Esophagus muscularis mucosa (tissue), 4 donors: ENCODE measurements at regions not wholly inside any gene's neighbourhood (a gene's known extent, or its start where the extent isn't known, plus 50 kb on each side); places are given as distances from the start of the nearest gene placed in this dataset.

Experiments
- DNase-seq: peaks from one replicate; pipeline ENCODE4 v3.0.0-alpha.2; 2017; ENCODE audit errors: extremely low spot score
- H3K27ac ChIP-seq, 4 donors: fragments of 200-600 bp; sonication (generic); replicated peaks in 1 of 4; 1 replicate in 3 of 4; 2 replicates in 1 of 4; pipeline ENCODE4 v1.5.1; 2016 to 2019; ENCODE audit warnings: mild to moderate bottlenecking in 1 of 4
- H3K27me3 ChIP-seq, 4 donors: fragments of 200-600 bp; sonication (generic); one replicate each; pipeline versions ENCODE4 v1.5.1 to v1.6.0; 2016 to 2019
- H3K36me3 ChIP-seq, 4 donors: fragments of 200-600 bp; sonication (generic); one replicate each; pipeline ENCODE4 v1.5.1; 2016 to 2019
- H3K4me1 ChIP-seq, 4 donors: fragments of 200-600 bp; sonication (generic); one replicate each; pipeline ENCODE4 v1.5.1; 2016 to 2019
- H3K4me3 ChIP-seq, 4 donors: fragments of 200-600 bp; sonication (generic); 1 replicate in 2 of 4; 2 replicates in 2 of 4; pipeline ENCODE4 v1.5.1; 2016 to 2019; ENCODE audit warnings: mild to moderate bottlenecking in 4 of 4, moderate library complexity in 1 of 4
- H3K9me3 ChIP-seq, 4 donors: fragments of 200-600 bp; sonication (generic); 1 replicate in 3 of 4; 2 replicates in 1 of 4; pipeline ENCODE4 v1.5.1; 2016 to 2019
- CTCF ChIP-seq, 3 experiments: fragments of 200-600 bp in 2 of 3; fragments of 450-650 bp in 1 of 3; sonication (generic) in 2 of 3; IDR thresholded peaks; one replicate each; pipeline ENCODE4 v1.5.1; 2017 to 2019; ENCODE audit warnings: antibody characterized with exemption in 3 of 3, mild to moderate bottlenecking in 2 of 3, moderate library complexity in 1 of 3
- EP300 ChIP-seq: sonication (generic); formaldehyde crosslinking; IDR thresholded peaks from one replicate; pipeline ENCODE4 v1.6.1; 2017; ENCODE audit warnings: antibody characterized with exemption
- POLR2A ChIP-seq: fragments of 450-650 bp; IDR thresholded peaks from one replicate; pipeline ENCODE4 v1.6.1; 2017; ENCODE audit warnings: antibody characterized with exemption, moderate library complexity, mild to moderate bottlenecking, low read depth
- POLR2AphosphoS5 ChIP-seq, 2 donors: sonication (generic); formaldehyde crosslinking; IDR thresholded peaks; one replicate each; pipeline ENCODE4 v1.6.1; 2017; ENCODE audit warnings: antibody characterized with exemption in 2 of 2
- WGBS: methylation state at CpG from one replicate; pipeline ENCODE4 v1.1.5; 2018; 5-methylcytosine and 5-hydroxymethylcytosine counted together
- intact Hi-C: fragments of 100-400 bp; cut with DNase I; formaldehyde crosslinking; loops from one replicate; pipeline ENCODE4 v1.15.1; 2023

- no peak for DNase-seq
- H3K4me1 ChIP-seq: no peaks in the 10 kb centered on the region
- 90% methylated on average over 2 of the region's 2 CpGs for WGBS
- intact Hi-C loops: no loop called here
- H3K9me3 ChIP-seq: no peaks in the 10 kb centered on the region
- H3K27ac ChIP-seq: no peak overlapping the region
- no peak overlapping the region for H3K4me3 ChIP-seq
- no peaks in the 10 kb centered on the region for H3K27me3 ChIP-seq
- no peak for TF ChIP-seq EP300
- TF ChIP-seq CTCF (IDR thresholded peaks at IDR 0.05): no peak
- no peak for TF ChIP-seq POLR2AphosphoS5 (IDR thresholded peaks at IDR 0.05)
- TF ChIP-seq POLR2A: no peak
- H3K36me3 ChIP-seq: no peaks in the 10 kb centered on the region
Observed at GRCh38 chr12:24079083-24079482, 129.6 kb upstream of the SOX5 start.

GRCh38 chr12:24078318-24078765 lies 128.9 kb upstream of the SOX5 start:
- no peaks in the 10 kb centered on the region for H3K27me3 ChIP-seq
- DNase-seq: no peak
- H3K4me3 ChIP-seq: no peak overlapping the region
- WGBS: 97% methylated on average over 1 of the region's 1 CpG
- no peaks in the 10 kb centered on the region for H3K36me3 ChIP-seq
- intact Hi-C loops: no loop called here
- no peak overlapping the region for H3K27ac ChIP-seq
- no peak for TF ChIP-seq EP300
- TF ChIP-seq POLR2A: no peak
- no peak for TF ChIP-seq CTCF (IDR thresholded peaks at IDR 0.05)
- TF ChIP-seq POLR2AphosphoS5 (IDR thresholded peaks at IDR 0.05): no peak
- no peaks in the 10 kb centered on the region for H3K9me3 ChIP-seq
- H3K4me1 ChIP-seq: no peaks in the 10 kb centered on the region

DNA sequence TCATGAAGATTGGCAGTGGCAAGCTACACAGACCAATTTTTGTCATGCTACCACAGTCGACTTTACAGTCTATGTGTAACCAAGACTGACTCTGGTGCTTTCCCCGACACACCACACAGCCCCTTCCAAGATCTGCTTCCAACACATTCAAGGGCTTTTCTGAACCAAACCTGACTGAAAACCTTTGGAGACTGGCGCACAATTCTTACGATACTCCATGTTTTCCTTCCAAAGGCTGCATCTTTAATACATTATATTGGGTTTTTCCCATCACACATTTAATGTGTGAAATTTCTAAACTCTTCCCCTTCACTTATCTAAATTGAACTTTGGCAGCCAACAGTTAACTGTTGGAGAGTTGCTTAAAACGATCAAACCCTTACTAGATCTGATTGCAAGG lies 127.7 kb upstream of the SOX5 start:
- 88% methylated on average over 5 of the region's 5 CpGs for WGBS
- Histone ChIP-seq H3K27me3 (no peaks in the 10 kb centered on the region), H3K4me3 (no peak overlapping the region), H3K4me1 (no peaks in the 10 kb centered on the region), H3K36me3 (no peaks in the 10 kb centered on the region), H3K27ac (no peak overlapping the region), H3K9me3 (no peaks in the 10 kb centered on the region)
- intact Hi-C loops: no loop called here
- no peak for DNase-seq
- TF ChIP-seq CTCF (IDR thresholded peaks at IDR 0.05) (no peak), POLR2AphosphoS5 (IDR thresholded peaks at IDR 0.05) (no peak), EP300 (no peak), POLR2A (no peak)

DNA sequence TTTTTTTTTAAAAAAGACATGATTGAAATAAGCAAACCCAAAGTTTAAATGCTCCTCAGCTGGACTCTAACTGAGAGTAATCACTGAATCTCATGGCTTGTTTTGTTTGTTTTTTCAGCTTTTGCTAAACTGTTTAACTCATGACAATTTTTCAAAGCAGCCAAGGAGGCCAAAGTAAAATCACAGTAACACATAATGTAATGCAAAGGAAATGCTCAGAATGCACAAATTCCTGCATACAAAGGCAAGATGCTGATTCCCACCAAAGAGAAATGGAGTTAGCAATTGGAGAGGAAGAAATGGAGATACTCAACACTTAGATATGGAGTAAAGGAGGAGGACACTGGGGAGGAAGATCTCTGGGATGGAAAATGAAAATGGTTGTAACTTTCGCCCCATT lies 126.2 kb upstream of the SOX5 start:
- Histone ChIP-seq H3K4me3 (no peak overlapping the region), H3K27me3 (no peaks in the 10 kb centered on the region), H3K9me3 (no peaks in the 10 kb centered on the region), H3K4me1 (no peaks in the 10 kb centered on the region), H3K27ac (no peak overlapping the region), H3K36me3 (no peaks in the 10 kb centered on the region)
- TF ChIP-seq POLR2AphosphoS5 (IDR thresholded peaks at IDR 0.05) (no peak), EP300 (no peak), CTCF (IDR thresholded peaks at IDR 0.05) (no peak), POLR2A (no peak)
- 92% methylated on average over 1 of the region's 1 CpG for WGBS
- intact Hi-C loops: no loop called here
- DNase-seq: no peak

DNA sequence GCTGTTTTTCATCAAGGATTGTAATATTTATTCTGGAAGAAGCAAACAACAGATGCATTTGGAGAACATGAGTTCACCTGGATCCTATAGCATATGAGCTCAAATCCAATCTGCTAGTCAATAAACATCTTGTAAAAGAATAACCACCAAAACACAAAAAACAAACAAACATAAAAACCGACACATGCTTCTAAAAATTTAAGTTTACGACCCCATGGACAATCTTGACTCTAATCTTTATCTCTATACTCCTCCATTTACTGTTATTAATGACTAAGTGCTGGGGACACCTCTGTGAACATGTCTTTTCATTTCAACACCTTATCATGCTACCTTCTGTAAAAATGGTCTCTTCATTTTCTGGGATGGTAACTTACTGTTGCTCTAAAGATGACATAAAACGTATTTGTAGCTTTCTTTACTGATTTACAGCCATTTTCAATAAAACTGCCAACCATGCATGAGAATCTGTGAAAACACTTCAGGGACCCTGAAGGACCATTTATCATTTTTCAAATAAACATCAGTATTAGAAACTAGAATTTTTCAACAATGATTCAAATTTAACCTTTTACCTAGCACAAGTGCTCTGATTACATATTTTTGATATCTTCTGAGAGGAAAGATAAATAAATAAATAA lies 123.8 kb upstream of the SOX5 start:
- H3K9me3 ChIP-seq: no peaks in the 10 kb centered on the region
- H3K4me3 ChIP-seq: no peak overlapping the region
- TF ChIP-seq EP300 (no peak), POLR2AphosphoS5 (IDR thresholded peaks at IDR 0.05) (no peak), POLR2A (no peak)
- no peaks in the 10 kb centered on the region for H3K36me3 ChIP-seq
- intact Hi-C loops: no loop called here
- peaks cover 0 to 16% (median 8%) of the 10 kb centered on the region in 4 donors for H3K4me1 ChIP-seq
- H3K27me3 ChIP-seq: no peaks in the 10 kb centered on the region
- no peak overlapping the region for H3K27ac ChIP-seq
- 92% methylated on average over 3 of the region's 3 CpGs for WGBS
- no peak for DNase-seq
